ENCODE measurements at regions not wholly inside any gene's neighbourhood (a gene's known extent, or its start where the extent isn't known, plus 50 kb on each side); places are given as distances from the start of the nearest gene placed in this dataset.

DNA sequence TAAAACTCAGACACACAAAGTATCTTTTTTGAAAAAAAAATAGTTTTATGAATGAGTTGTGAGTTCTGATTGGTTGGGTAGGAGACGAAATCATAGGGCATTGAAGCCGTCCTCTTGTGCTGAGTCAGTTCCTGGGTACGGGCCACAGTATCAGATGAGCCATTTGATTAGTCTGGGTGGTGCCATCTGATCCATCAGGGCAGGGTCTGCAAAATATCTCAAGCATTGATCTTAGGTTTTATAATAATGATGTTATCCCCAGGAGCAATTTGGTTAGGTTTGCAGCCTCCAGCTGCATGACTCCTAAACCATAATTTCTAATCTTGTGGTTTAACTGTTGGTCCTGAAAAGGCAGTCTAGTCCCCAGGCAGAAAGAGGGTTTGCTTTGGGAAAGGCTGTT lies 1310.6 kb downstream of the SLITRK1 start:
- Histone ChIP-seq H3K79me2 (ENCODE audit: control insufficient read depth, insufficient read depth, low read length) (no peaks in the 10 kb centered on the region), H3K9me3 (replicated peaks; ENCODE audit: control insufficient read depth, insufficient read depth, low read length) (no peaks in the 10 kb centered on the region), H3K4me1 (ENCODE audit: control insufficient read depth, extremely low read depth, insufficient read depth, low read length) (no peaks in the 10 kb centered on the region), H3K27me3 (ENCODE audit: control insufficient read depth in 2 of 2, insufficient read depth in 2 of 2, low read length in 2 of 2) (no peaks in the 10 kb centered on the region), H3K4me2 (ENCODE audit: insufficient read depth, low read length) (no peak overlapping the region), H3K4me3 (replicated peaks in 1 of 3; ENCODE audit: insufficient read depth in 1 of 3, low read depth in 1 of 3, low read length in 3 of 3) (no peak overlapping the region), H4K20me1 (replicated peaks; ENCODE audit: control insufficient read depth, extremely low read depth, insufficient read depth, low read length) (no peaks in the 10 kb centered on the region), H3K36me3 (ENCODE audit: control insufficient read depth in 2 of 2, extremely low read depth in 1 of 2, insufficient read depth in 2 of 2, low read length in 2 of 2) (no peaks in the 10 kb centered on the region), H3K9me1 (replicated peaks; ENCODE audit: control insufficient read depth, extremely low read depth, insufficient read depth, low read length) (no peaks in the 10 kb centered on the region), H2AFZ (ENCODE audit: low read depth, low read length) (no peak overlapping the region), H3K9ac (replicated peaks; ENCODE audit: extremely low read depth, insufficient read depth, low read length) (no peak overlapping the region), H3K27ac (ENCODE audit: insufficient read depth, low read depth, low read length) (no peak overlapping the region)
- no peak for TF ChIP-seq JUN (IDR thresholded peaks at IDR 0.05; ENCODE audit: borderline replicate concordance, insufficient read depth, insufficient read length, low read depth)
- TF ChIP-seq POLR2A (IDR thresholded peaks at IDR 0.05; ENCODE audit: low read depth, low read length) = no peak
- TF ChIP-seq GATA2 (IDR thresholded peaks at IDR 0.05; ENCODE audit: insufficient read depth, insufficient read length, low read depth, low read length) = no peak
- no peak for DNase-seq (ENCODE audit: low read depth, low spot score)
- CTCF ChIA-PET = no interaction called here
- intact Hi-C loops (cut with micrococcal nuclease) = no loop called here
- FAIRE-seq = no peak
- POLR2A ChIA-PET = no interaction called here
- dilution Hi-C loops (cut with MboI; ENCODE audit: extremely low pct_ligation_motif_present, low sequenced_read_pairs) = no loop called here
- no TSS peak for BruUV-seq (replicated peaks)

DNA sequence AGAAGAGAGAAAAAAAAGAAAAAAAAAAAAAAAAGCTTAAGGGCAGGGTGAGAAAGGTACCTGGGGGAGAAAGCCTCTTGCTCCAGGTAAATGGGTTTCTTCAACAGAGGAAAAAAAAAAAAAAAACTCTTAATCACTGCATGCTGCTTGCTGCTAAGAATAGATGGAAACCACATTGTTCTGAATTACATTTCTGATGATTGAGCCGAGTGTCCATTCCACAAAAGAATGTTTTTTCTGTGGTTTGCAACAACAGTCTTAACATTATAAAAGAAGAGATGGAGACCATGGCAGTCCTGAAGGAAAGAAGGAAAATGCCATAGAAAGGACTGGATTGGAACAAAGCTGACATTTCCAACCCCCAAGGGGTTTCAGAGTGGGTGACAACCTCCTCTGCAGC lies 1312.7 kb downstream of the SLITRK1 start:
- dilution Hi-C loops (cut with MboI; ENCODE audit: extremely low pct_ligation_motif_present, low sequenced_read_pairs) = no loop called here
- Histone ChIP-seq H3K9ac (replicated peaks; ENCODE audit: extremely low read depth, insufficient read depth, low read length) (no peak overlapping the region), H3K27ac (ENCODE audit: insufficient read depth, low read depth, low read length) (no peak overlapping the region), H3K9me1 (replicated peaks; ENCODE audit: control insufficient read depth, extremely low read depth, insufficient read depth, low read length) (no peaks in the 10 kb centered on the region), H3K27me3 (ENCODE audit: control insufficient read depth in 2 of 2, insufficient read depth in 2 of 2, low read length in 2 of 2) (no peaks in the 10 kb centered on the region), H4K20me1 (replicated peaks; ENCODE audit: control insufficient read depth, extremely low read depth, insufficient read depth, low read length) (no peaks in the 10 kb centered on the region), H3K36me3 (ENCODE audit: control insufficient read depth in 2 of 2, extremely low read depth in 1 of 2, insufficient read depth in 2 of 2, low read length in 2 of 2) (no peaks in the 10 kb centered on the region), H3K79me2 (ENCODE audit: control insufficient read depth, insufficient read depth, low read length) (no peaks in the 10 kb centered on the region), H3K4me3 (replicated peaks in 1 of 3; ENCODE audit: insufficient read depth in 1 of 3, low read depth in 1 of 3, low read length in 3 of 3) (no peak overlapping the region), H3K4me2 (ENCODE audit: insufficient read depth, low read length) (no peak overlapping the region), H2AFZ (ENCODE audit: low read depth, low read length) (no peak overlapping the region), H3K9me3 (replicated peaks; ENCODE audit: control insufficient read depth, insufficient read depth, low read length) (no peaks in the 10 kb centered on the region), H3K4me1 (ENCODE audit: control insufficient read depth, extremely low read depth, insufficient read depth, low read length) (no peaks in the 10 kb centered on the region)
- CTCF ChIA-PET = no interaction called here
- intact Hi-C loops (cut with micrococcal nuclease) = no loop called here
- FAIRE-seq (no peak), DNase-seq (ENCODE audit: low read depth, low spot score) (no peak)
- no peak for TF ChIP-seq POLR2AphosphoS5 (IDR thresholded peaks at IDR 0.05; ENCODE audit: insufficient read depth, low read depth, low read length)
- TF ChIP-seq POLR2A (IDR thresholded peaks at IDR 0.05; ENCODE audit: low read depth, low read length) = no peak
- no peak for TF ChIP-seq GATA2 (IDR thresholded peaks at IDR 0.05; ENCODE audit: insufficient read depth, insufficient read length, low read depth, low read length)
- TF ChIP-seq, protein P1, sequence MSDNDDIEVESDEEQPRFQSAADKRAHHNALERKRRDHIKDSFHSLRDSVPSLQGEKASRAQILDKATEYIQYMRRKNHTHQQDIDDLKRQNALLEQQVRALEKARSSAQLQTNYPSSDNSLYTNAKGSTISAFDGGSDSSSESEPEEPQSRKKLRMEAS (IDR thresholded peaks at IDR 0.05; ENCODE audit: insufficient read depth, insufficient read length) = no peak
- TF ChIP-seq, protein P2, sequence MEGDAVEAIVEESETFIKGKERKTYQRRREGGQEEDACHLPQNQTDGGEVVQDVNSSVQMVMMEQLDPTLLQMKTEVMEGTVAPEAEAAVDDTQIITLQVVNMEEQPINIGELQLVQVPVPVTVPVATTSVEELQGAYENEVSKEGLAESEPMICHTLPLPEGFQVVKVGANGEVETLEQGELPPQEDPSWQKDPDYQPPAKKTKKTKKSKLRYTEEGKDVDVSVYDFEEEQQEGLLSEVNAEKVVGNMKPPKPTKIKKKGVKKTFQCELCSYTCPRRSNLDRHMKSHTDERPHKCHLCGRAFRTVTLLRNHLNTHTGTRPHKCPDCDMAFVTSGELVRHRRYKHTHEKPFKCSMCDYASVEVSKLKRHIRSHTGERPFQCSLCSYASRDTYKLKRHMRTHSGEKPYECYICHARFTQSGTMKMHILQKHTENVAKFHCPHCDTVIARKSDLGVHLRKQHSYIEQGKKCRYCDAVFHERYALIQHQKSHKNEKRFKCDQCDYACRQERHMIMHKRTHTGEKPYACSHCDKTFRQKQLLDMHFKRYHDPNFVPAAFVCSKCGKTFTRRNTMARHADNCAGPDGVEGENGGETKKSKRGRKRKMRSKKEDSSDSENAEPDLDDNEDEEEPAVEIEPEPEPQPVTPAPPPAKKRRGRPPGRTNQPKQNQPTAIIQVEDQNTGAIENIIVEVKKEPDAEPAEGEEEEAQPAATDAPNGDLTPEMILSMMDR (IDR thresholded peaks at IDR 0.05; ENCODE audit: extremely low read depth in 1 of 2, insufficient read depth in 1 of 2, low read depth in 1 of 2, low read length in 2 of 2) = no peak
- TF ChIP-seq JUN (IDR thresholded peaks at IDR 0.05; ENCODE audit: borderline replicate concordance, insufficient read depth, insufficient read length, low read depth) = no peak
- TF ChIP-seq EZH2 (IDR thresholded peaks at IDR 0.05; ENCODE audit: borderline replicate concordance, low read depth, low read length, severe bottlenecking) = no peak
- TF ChIP-seq FOS (IDR thresholded peaks at IDR 0.05; ENCODE audit: borderline replicate concordance, insufficient read depth, low read length) = no peak
- TF ChIP-seq MYC (IDR thresholded peaks at IDR 0.05; ENCODE audit: low read depth, low read length) = no peak
- POLR2A ChIA-PET = no interaction called here
- no TSS peak for BruUV-seq (replicated peaks)

All from endothelial cell of umbilical vein (primary cell).